Esophagus squamous epithelium (tissue), 5 donors: ENCODE measurements at regions not wholly inside any gene's neighbourhood (a gene's known extent, or its start where the extent isn't known, plus 50 kb on each side); places are given as distances from the start of the nearest gene placed in this dataset.
A peak's percentile ranks its signal among the peaks of the same experiment; 100 is the strongest.

Source experiments
- DNase-seq: peaks from one replicate; lab custom pipeline; 2025; lab: John Stamatoyannopoulos, UW
- H3K27ac ChIP-seq, 4 donors: fragments of 200-600 bp; sonication (generic); one replicate each; pipeline ENCODE4 v1.5.1; 2016 to 2019; ENCODE audit warnings: mild to moderate bottlenecking in 1 of 4
- H3K27me3 ChIP-seq, 4 donors: fragments of 200-600 bp; sonication (generic); 1 replicate in 3 of 4; 2 replicates in 1 of 4; pipeline versions ENCODE4 v1.5.1 to v1.6.0; 2017 to 2021; ENCODE audit warnings: antibody characterized with exemption in 1 of 4
- H3K36me3 ChIP-seq, 3 donors: fragments of 200-600 bp; sonication (generic); one replicate each; pipeline ENCODE4 v1.5.1; 2016 to 2019
- H3K4me1 ChIP-seq, 3 donors: fragments of 200-600 bp; sonication (generic); one replicate each; pipeline ENCODE4 v1.5.1; 2017 to 2019
- H3K4me3 ChIP-seq, 4 donors: fragments of 200-600 bp; sonication (generic); 1 replicate in 3 of 4; 2 replicates in 1 of 4; pipeline ENCODE4 v1.5.1; 2016 to 2019; ENCODE audit warnings: mild to moderate bottlenecking in 2 of 4, moderate library complexity in 1 of 4
- H3K9me3 ChIP-seq, 3 donors: fragments of 200-600 bp; sonication (generic); one replicate each; pipeline ENCODE4 v1.5.1; 2016 to 2019
- CTCF ChIP-seq, 6 experiments: fragments of 450-650 bp in 4 of 6; fragments of 200-600 bp in 2 of 6; sonication (generic) in 2 of 6; IDR thresholded peaks; one replicate each; pipeline ENCODE4 v1.5.1; 2016 to 2019; ENCODE audit warnings: antibody characterized with exemption in 6 of 6, mild to moderate bottlenecking in 4 of 6, moderate library complexity in 4 of 6
- POLR2A ChIP-seq, 4 donors: fragments of 450-650 bp; IDR thresholded peaks; one replicate each; pipeline ENCODE4 v1.6.1; 2017; ENCODE audit warnings: antibody characterized with exemption in 4 of 4, mild to moderate bottlenecking in 4 of 4, moderate library complexity in 3 of 4
- WGBS, 2 donors: methylation state at CpG; one replicate each; pipeline ENCODE4 v1.1.5; 2018; 5-methylcytosine and 5-hydroxymethylcytosine counted together
- intact Hi-C: fragments of 100-400 bp; cut with DNase I; formaldehyde crosslinking; loops from one replicate; pipeline ENCODE4 v1.15.0; 2022
- donor health status: DM: yes; HTN: yes; CAD: no.

- 70 to 73% methylated on average over 1 of the region's 1 CpG for WGBS, 2 donors
- Histone ChIP-seq H3K4me1 (peaks cover 2 to 35% (median 7%) of the 10 kb centered on the region in 3 donors), H3K4me3 (no peak overlapping the region), H3K27me3 (no peaks in the 10 kb centered on the region), H3K27ac (peak overlapping the region in 1 of 4 donors; percentile 85), H3K9me3 (no peaks in the 10 kb centered on the region), H3K36me3 (no peaks in the 10 kb centered on the region)
- TF ChIP-seq CTCF (IDR thresholded peaks at IDR 0.05) (no peak), POLR2A (IDR thresholded peaks at IDR 0.05) (no peak)
- intact Hi-C loops: no loop called here
- DNase-seq: no peak
Measured at GRCh38 chr6:156448579-156448978, 328.6 kb upstream of the ARID1B start.

GRCh38 chr6:156440688-156441087, 336.5 kb upstream of the ARID1B start:
- TF ChIP-seq CTCF (IDR thresholded peaks at IDR 0.05) (no peak), POLR2A (IDR thresholded peaks at IDR 0.05) (no peak)
- no peaks in the 10 kb centered on the region for H3K27me3 ChIP-seq
- no peaks in the 10 kb centered on the region for H3K36me3 ChIP-seq
- no peak for DNase-seq
- WGBS, 2 donors: 78 to 89% methylated on average over 2 of the region's 2 CpGs
- no peaks in the 10 kb centered on the region for H3K9me3 ChIP-seq
- intact Hi-C loops: no loop called here
- H3K27ac ChIP-seq: no peak overlapping the region
- H3K4me1 ChIP-seq: peaks cover 0 to 17% (median 0%) of the 10 kb centered on the region in 3 donors
- no peak overlapping the region for H3K4me3 ChIP-seq

GRCh38 chr6:156438350-156438923, 338.7 kb upstream of the ARID1B start:
- no peak for DNase-seq
- Histone ChIP-seq H3K9me3 (no peaks in the 10 kb centered on the region), H3K36me3 (no peaks in the 10 kb centered on the region), H3K27me3 (no peaks in the 10 kb centered on the region), H3K27ac (no peak overlapping the region), H3K4me1 (peaks cover 0 to 31% (median 0%) of the 10 kb centered on the region in 3 donors), H3K4me3 (no peak overlapping the region)
- TF ChIP-seq POLR2A (IDR thresholded peaks at IDR 0.05) (no peak), CTCF (IDR thresholded peaks at IDR 0.05) (no peak)
- 42 to 43% methylated on average over 10 of the region's 10 CpGs for WGBS, 2 donors
- intact Hi-C loops: no loop called here

GRCh38 chr6:156437121-156437879, 339.9 kb upstream of the ARID1B start:
- Histone ChIP-seq H3K36me3 (no peaks in the 10 kb centered on the region), H3K4me3 (no peak overlapping the region), H3K27ac (no peak overlapping the region), H3K9me3 (no peaks in the 10 kb centered on the region), H3K4me1 (peaks cover 0 to 31% (median 0%) of the 10 kb centered on the region in 3 donors), H3K27me3 (no peaks in the 10 kb centered on the region)
- WGBS, 2 donors: 60 to 88% methylated on average over 11 of the region's 11 CpGs
- no peak for DNase-seq
- TF ChIP-seq POLR2A (IDR thresholded peaks at IDR 0.05): no peak
- no peak for TF ChIP-seq CTCF (IDR thresholded peaks at IDR 0.05)
- intact Hi-C loops: no loop called here

GRCh38 chr6:156434795-156435190, 342.4 kb upstream of the ARID1B start:
- Histone ChIP-seq H3K4me3 (no peak overlapping the region), H3K27ac (peak overlapping the region in 2 of 4 donors; percentile 2 to 38), H3K9me3 (no peaks in the 10 kb centered on the region), H3K4me1 (peaks cover 0 to 31% (median 0%) of the 10 kb centered on the region in 3 donors), H3K36me3 (no peaks in the 10 kb centered on the region), H3K27me3 (no peaks in the 10 kb centered on the region)
- DNase-seq: no peak
- WGBS, 2 donors: 50 to 53% methylated on average over 2 of the region's 2 CpGs
- TF ChIP-seq CTCF (IDR thresholded peaks at IDR 0.05) (no peak), POLR2A (IDR thresholded peaks at IDR 0.05) (no peak)
- intact Hi-C loops: no loop called here
